Esophagus (tissue), 2 donors: ENCODE measurements at regions not wholly inside any gene's neighbourhood (a gene's known extent, or its start where the extent isn't known, plus 50 kb on each side); places are given as distances from the start of the nearest gene placed in this dataset.

Experiments
- H3K27ac ChIP-seq, 2 donors: one replicate each; pipeline ENCODE4 v1.5.1; 2013; ENCODE audit warnings: low read depth in 2 of 2, mild to moderate bottlenecking in 2 of 2, inconsistent platforms in 1 of 2, low read length in 1 of 2, moderate library complexity in 1 of 2
- H3K27me3 ChIP-seq, 2 donors: one replicate each; pipeline ENCODE4 v1.6.1; 2013; ENCODE audit warnings: low read length in 2 of 2, control low read depth in 1 of 2, mild to moderate bottlenecking in 1 of 2; ENCODE audit not compliant: insufficient read depth in 2 of 2, control insufficient read depth in 1 of 2
- H3K36me3 ChIP-seq, 2 donors: one replicate each; pipeline ENCODE4 v1.6.1; 2013; ENCODE audit warnings: low read length in 1 of 2; ENCODE audit not compliant: control insufficient read depth in 2 of 2, insufficient read depth in 2 of 2
- H3K4me1 ChIP-seq, 2 donors: one replicate each; pipeline ENCODE4 v1.6.1; 2013; ENCODE audit warnings: low read length in 1 of 2; ENCODE audit not compliant: control insufficient read depth in 2 of 2, insufficient read depth in 2 of 2
- H3K4me3 ChIP-seq, 2 donors: one replicate each; pipeline ENCODE4 v1.5.1; 2013; ENCODE audit warnings: low read length in 2 of 2, mild to moderate bottlenecking in 2 of 2, low read depth in 1 of 2, moderate library complexity in 1 of 2
- H3K9me3 ChIP-seq, 2 donors: one replicate each; pipeline ENCODE4 v1.6.1; 2013; ENCODE audit warnings: mild to moderate bottlenecking in 2 of 2, low read depth in 1 of 2, low read length in 1 of 2, moderate library complexity in 1 of 2; ENCODE audit not compliant: control insufficient read depth in 2 of 2, insufficient read depth in 1 of 2
- WGBS, 2 donors: extraction: QIAGEN DNeasy Blood & Tissue Kit; methylation state at CpG; one replicate each; pipeline ENCODE4 v1.1.7; 2013; 5-methylcytosine and 5-hydroxymethylcytosine counted together
- donor health status: healthy with polysubstance abuse.
- donor health status: Bipolar disorder and iron deficiency.

- no peaks in the 10 kb centered on the region for H3K9me3 ChIP-seq
- 80 to 90% methylated on average over 1 of the region's 1 CpG for WGBS, 2 donors
These were observed 60.5 kb upstream of the VGLL2 start for GRCh38 chr6:117204903-117205302.

DNA sequence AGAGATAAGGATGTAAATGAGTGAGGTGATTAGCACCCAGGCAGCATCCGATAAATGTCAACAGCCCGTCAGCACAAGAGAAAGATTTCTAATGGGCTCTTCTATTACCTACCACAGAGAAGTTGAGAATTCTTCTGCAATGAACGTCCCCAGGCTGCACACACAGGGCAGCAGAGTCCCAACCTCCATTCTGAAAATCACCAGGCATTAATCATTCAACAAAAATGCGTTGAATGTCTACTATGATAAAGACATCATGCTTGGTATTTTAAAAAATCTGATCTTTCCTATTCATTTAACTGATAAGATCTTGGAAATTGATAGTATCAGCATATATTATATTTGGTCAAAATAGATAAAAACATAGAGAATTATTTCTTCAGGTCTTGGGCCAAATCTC lies 59.5 kb upstream of the VGLL2 start:
- Histone ChIP-seq H3K4me3 (no peak overlapping the region), H3K27me3 (no peaks in the 10 kb centered on the region), H3K27ac (no peak overlapping the region), H3K4me1 (no peaks in the 10 kb centered on the region), H3K9me3 (no peaks in the 10 kb centered on the region), H3K36me3 (no peaks in the 10 kb centered on the region)
- WGBS, 2 donors = 58 to 62% methylated on average over 4 of the region's 4 CpGs

More at GRCh38 chr6:117204903-117205302, 60.5 kb upstream of the VGLL2 start:
- Histone ChIP-seq H3K27me3 (no peaks in the 10 kb centered on the region), H3K36me3 (no peaks in the 10 kb centered on the region), H3K4me1 (no peaks in the 10 kb centered on the region), H3K27ac (no peak overlapping the region), H3K4me3 (no peak overlapping the region)

DNA sequence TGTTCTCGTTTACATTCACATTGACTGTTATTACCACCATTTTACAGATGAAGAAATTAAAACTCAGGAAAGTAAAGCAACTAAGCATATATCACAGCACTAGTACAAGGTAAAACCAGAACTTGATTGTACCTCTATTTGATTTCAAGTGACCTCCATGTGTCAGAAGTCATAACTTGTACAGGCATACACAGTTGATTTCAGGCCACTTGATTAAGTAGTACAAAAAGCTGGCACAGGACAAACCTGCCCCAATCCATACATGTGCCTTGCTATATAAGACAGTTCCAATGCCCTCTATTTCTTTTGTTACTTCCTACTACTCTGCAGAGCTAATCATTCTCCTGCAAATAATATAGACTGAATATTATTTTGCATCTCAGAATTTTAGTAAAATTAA lies 58.8 kb upstream of the VGLL2 start:
- Histone ChIP-seq H3K27me3 (no peaks in the 10 kb centered on the region), H3K27ac (no peak overlapping the region), H3K4me1 (no peaks in the 10 kb centered on the region), H3K9me3 (no peaks in the 10 kb centered on the region), H3K36me3 (no peaks in the 10 kb centered on the region), H3K4me3 (no peak overlapping the region)
- WGBS, 2 donors = 63 to 75% methylated on average over 1 of the region's 1 CpG

GRCh38 chr6:117206944-117207687 lies 58.2 kb upstream of the VGLL2 start:
- H3K36me3 ChIP-seq = no peaks in the 10 kb centered on the region
- no peak overlapping the region for H3K27ac ChIP-seq
- no peaks in the 10 kb centered on the region for H3K4me1 ChIP-seq
- H3K4me3 ChIP-seq = no peak overlapping the region
- WGBS, 2 donors = 54 to 55% methylated on average over 8 of the region's 8 CpGs
- H3K9me3 ChIP-seq = no peaks in the 10 kb centered on the region
- no peaks in the 10 kb centered on the region for H3K27me3 ChIP-seq

DNA sequence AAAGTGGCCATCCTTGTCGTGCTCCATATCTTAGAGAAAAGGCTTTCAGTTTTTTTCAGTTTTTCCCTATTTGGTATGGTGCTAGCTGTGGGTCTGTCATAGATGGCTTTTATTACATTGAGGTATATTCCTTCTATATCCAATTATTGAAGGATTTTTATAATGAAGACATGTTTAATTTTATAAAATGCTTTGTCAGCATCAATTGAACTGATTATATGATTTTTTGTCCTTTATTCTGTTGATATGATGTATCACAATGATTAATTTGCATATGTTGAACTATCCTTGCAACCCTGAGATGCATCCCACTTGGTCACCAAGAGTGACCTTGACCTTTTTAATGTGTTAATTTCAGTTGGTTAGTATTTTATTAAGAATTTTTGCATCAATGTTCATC lies 55.1 kb upstream of the VGLL2 start:
- Histone ChIP-seq H3K27ac (no peak overlapping the region), H3K4me1 (no peaks in the 10 kb centered on the region), H3K27me3 (no peaks in the 10 kb centered on the region), H3K4me3 (no peak overlapping the region), H3K9me3 (no peaks in the 10 kb centered on the region), H3K36me3 (no peaks in the 10 kb centered on the region)
- 67 to 80% methylated on average over 1 of the region's 1 CpG for WGBS, 2 donors

DNA sequence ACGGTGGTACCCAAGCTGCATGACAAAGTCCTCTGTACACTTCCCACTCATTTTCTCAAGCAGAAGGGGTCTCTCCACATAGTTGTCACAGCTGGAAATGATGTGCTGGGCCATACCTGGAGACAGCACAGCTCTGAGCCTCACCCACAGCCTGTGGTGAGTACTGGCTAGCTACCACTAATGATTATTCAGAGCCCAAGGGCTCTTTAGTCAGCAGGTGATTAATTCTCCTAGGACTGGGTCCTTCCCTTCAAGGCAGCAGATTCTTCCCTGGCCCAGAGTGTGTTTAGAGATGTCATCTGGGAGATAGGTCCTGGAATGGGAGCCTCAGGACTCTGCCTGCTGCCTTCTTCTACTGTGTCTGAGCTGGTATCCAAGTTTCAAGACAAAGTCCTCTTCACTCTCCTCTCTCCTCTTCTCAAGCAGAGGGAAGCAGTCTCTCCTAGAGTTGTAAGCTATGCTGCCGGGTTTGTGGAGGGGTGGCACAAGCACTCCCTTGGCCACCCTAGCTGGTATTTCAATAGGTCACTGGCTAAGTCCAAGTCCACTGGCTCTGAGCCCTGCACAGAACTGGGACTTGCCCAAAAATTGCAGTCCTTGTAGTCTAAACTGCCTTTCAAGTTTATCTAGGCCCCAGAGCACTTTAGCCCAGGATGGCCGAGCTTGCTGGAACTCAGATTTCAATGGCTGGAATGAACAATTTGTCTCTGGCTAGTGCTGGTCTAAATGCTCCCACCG lies 49.8 kb upstream of the VGLL2 start:
- no peak overlapping the region for H3K4me3 ChIP-seq
- WGBS, 2 donors = 75% methylated on average over 4 of the region's 4 CpGs
- no peak overlapping the region for H3K27ac ChIP-seq
- no peaks in the 10 kb centered on the region for H3K9me3 ChIP-seq
- no peaks in the 10 kb centered on the region for H3K27me3 ChIP-seq
- no peaks in the 10 kb centered on the region for H3K36me3 ChIP-seq
- no peaks in the 10 kb centered on the region for H3K4me1 ChIP-seq
